IMR-90 (cell line): ENCODE measurements at regions not wholly inside any gene's neighbourhood (a gene's known extent, or its start where the extent isn't known, plus 50 kb on each side); places are given as distances from the start of the nearest gene placed in this dataset.

Source experiments
- FOS ChIP-seq: fragments of 150-350 bp; IDR thresholded peaks from 2 replicates; pipeline ENCODE4 v1.6.1; 2016; ENCODE audit warnings: low read depth, low read length
- POLR2A ChIP-seq: IDR thresholded peaks from 2 replicates; pipeline ENCODE4 v1.6.1; 2012; ENCODE audit warnings: mild to moderate bottlenecking, low read depth, low read length
- RAD21 ChIP-seq: IDR thresholded peaks from 2 replicates; pipeline ENCODE4 v1.6.1; 2012; ENCODE audit warnings: low read length, improper control_type of control experiment
- SMC3 ChIP-seq: fragments of 150-350 bp; IDR thresholded peaks from 2 replicates; pipeline ENCODE4 v1.6.1; 2016; ENCODE audit warnings: low read depth, mild to moderate bottlenecking, antibody characterized with exemption, low read length, moderate library complexity
- TF ChIP-seq, protein P1 (sequence below): fragments of 150-350 bp; IDR thresholded peaks from 2 replicates; pipeline ENCODE4 v1.6.1; 2017; ENCODE audit warnings: mild to moderate bottlenecking, antibody characterized with exemption, low read length, low read depth
- TF ChIP-seq, protein P2 (sequence below): conservative IDR thresholded peaks from 2 replicates; pipeline ENCODE4 v1.5.1; 2012; ENCODE audit warnings: mild to moderate bottlenecking, low read depth, low read length, improper control_type of control experiment

- TF ChIP-seq FOS, result no peak
- TF ChIP-seq, protein P1, sequence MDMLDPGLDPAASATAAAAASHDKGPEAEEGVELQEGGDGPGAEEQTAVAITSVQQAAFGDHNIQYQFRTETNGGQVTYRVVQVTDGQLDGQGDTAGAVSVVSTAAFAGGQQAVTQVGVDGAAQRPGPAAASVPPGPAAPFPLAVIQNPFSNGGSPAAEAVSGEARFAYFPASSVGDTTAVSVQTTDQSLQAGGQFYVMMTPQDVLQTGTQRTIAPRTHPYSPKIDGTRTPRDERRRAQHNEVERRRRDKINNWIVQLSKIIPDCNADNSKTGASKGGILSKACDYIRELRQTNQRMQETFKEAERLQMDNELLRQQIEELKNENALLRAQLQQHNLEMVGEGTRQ, result no peak
- TF ChIP-seq, protein P2, sequence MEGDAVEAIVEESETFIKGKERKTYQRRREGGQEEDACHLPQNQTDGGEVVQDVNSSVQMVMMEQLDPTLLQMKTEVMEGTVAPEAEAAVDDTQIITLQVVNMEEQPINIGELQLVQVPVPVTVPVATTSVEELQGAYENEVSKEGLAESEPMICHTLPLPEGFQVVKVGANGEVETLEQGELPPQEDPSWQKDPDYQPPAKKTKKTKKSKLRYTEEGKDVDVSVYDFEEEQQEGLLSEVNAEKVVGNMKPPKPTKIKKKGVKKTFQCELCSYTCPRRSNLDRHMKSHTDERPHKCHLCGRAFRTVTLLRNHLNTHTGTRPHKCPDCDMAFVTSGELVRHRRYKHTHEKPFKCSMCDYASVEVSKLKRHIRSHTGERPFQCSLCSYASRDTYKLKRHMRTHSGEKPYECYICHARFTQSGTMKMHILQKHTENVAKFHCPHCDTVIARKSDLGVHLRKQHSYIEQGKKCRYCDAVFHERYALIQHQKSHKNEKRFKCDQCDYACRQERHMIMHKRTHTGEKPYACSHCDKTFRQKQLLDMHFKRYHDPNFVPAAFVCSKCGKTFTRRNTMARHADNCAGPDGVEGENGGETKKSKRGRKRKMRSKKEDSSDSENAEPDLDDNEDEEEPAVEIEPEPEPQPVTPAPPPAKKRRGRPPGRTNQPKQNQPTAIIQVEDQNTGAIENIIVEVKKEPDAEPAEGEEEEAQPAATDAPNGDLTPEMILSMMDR, result no peak
- TF ChIP-seq POLR2A, result no peak
- no peak for TF ChIP-seq SMC3
- no peak for TF ChIP-seq RAD21
These were observed 1336.6 kb downstream of the BRINP3 start for GRCh38 chr1:189141056-189141455.
